GM04504 (cell line): ENCODE measurements at regions not wholly inside any gene's neighbourhood (a gene's known extent, or its start where the extent isn't known, plus 50 kb on each side); places are given as distances from the start of the nearest gene placed in this dataset.
"Not testable (repeated sequence)": the region's sequence is repeated elsewhere in the genome, so short reads cannot be mapped to it uniquely, and the experiment has no call there.

Experiments
- DNase-seq: peaks from one replicate; pipeline ENCODE4 v3.0.0-alpha.2; 2012; ENCODE audit warnings: low read depth

DNA sequence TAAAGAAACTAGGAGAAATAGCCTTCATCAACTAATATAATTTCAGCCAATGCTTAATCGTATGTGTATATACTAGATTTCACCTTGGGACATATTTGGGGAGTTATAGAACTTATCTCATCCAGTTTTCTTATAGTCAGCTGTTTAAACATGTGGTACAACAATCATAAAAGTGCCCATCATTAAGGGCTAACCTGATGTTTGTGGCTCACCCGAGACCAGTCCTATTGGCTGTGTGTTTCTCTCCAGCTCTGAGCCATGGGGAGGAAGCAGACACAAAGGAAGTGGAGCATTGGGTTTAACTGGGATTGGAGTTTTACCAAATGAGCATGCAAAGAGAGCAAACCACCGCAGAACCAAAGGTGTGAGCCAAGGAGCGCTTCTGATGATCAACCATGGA, 114.3 kb upstream of the KLF12 start:
- no peak for DNase-seq

DNA sequence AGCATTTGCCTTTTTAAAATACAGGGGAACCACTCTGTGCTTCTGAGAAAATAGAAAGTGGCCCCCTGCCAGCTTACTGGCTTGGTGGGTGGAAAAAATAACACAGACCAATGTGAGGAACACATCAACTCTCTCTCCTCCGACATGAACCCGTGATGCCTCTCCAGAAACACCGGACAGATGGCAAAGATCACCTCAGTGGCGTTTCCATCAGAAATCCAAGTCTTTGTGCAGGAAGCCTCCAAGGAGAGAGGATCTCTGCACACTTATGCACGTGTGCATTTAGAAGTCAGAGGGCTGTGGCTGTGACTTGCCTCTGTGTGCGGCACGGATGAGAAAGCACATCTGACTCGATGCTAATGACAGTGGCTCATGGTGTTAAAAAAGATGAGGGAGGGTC, 112.3 kb upstream of the KLF12 start:
- DNase-seq = no peak

GRCh38 chr13:74243637-74244526, 109.7 kb upstream of the KLF12 start:
- DNase-seq = peak; percentile 36

- not testable (repeated sequence) for DNase-seq
Measured at GRCh38 chr13:74241343-74241742, 107.1 kb upstream of the KLF12 start.

DNA sequence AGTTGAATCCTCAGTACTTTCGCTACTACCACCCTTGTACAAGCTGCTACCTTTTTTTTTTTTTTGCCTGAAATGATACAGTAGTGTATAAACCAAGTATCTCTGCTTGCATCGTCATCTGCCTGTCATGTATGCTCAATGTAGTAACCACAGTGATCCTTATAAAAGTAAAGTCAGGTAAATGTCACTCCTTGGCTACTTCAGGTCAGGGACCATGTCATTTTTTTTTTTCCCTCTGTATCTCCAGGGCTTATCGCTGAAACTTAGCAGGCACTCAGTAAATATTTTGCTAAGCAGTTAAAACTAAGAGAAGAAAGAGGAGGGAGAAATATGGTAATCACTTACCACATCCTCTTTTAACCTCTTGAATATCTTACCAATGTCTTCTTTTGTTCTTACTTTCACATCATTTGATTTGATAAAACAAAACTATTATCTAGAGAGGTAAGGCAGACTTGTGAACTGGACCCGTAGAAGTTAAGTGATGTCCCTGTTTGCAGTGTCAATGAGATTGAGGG, 96.8 kb upstream of the KLF12 start:
- DNase-seq = no peak

DNA sequence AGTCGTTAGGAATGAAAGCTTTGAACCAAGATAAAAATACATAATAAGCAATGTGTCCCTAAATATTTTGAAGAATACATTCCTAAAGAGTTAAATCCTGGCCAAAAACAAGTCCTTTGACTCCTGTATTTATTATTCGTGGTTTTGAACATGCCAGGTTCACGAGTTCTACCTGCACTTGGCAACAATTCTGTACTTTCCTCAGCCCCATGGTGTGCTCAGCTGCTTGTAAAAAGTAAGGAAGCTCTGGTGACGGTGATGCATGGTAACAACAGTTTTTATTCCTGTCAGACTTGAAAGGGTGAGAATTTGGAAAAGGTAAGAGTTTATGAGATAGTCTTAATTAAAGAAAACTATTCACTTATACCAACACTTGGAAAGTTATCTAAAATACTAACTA, 95.0 kb upstream of the KLF12 start:
- DNase-seq = no peak

- no peak for DNase-seq
Measured at GRCh38 chr13:74227476-74228158, 93.4 kb upstream of the KLF12 start.

DNA sequence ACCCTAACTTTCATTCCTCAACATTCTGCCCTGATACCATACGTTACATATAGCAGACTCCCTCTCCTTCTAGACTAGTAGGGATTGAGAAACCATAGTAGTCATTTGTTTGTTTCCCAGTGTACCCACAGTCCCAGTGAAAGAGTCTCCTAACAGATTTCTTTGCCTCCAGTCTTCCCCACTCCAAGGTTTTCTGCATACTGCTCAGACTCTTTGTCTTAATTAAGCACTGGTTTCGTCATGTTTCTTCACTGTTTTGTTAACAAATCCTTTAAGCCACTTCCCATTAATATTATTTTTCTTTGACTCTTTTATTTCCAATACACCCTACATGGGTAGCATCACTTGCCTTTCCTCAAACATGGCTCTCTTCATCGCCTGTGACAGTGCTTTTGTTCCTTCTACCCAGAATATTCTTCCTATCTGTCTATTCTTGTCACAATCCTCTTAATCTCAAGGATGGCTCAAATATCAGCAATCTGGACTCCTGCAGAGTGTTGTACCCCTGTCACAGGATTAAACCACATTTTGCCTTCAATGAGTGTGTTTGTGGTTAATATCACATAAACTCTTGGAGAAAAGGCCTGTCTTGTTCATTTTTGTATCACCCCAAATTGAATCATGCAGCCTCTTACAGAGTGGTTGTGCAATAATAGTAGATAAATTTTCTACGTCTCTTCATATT, 92.7 kb upstream of the KLF12 start:
- no peak for DNase-seq

GRCh38 chr13:74221752-74222151, 87.5 kb upstream of the KLF12 start:
- DNase-seq = no peak

- DNase-seq = no peak
Measured at GRCh38 chr13:74219566-74219965, 85.4 kb upstream of the KLF12 start.

DNA sequence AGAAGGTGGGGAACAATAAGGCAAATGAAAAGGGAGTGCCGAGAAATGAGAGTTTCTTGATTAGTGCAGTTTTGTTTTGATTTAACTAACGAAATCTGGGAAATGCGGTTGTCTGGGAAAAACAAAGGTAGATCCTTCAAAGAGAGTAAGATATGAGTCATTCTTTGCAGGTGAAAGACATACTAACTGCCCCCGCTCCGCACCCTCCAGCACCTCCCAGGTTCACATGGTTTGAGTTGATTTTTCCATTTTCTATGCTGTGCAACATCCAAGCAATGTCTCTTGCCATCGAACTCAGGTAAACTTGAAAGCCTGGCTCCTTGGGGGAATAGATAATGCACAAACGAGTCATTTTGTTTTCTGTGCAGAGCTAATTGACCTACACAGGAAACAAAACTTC, 84.1 kb upstream of the KLF12 start:
- DNase-seq = no peak

- no peak for DNase-seq
Measured at GRCh38 chr13:74217811-74218210, 83.6 kb upstream of the KLF12 start.

GRCh38 chr13:74215420-74215819, 81.2 kb upstream of the KLF12 start:
- DNase-seq = no peak

GRCh38 chr13:74214321-74214720, 80.1 kb upstream of the KLF12 start:
- no peak for DNase-seq

DNA sequence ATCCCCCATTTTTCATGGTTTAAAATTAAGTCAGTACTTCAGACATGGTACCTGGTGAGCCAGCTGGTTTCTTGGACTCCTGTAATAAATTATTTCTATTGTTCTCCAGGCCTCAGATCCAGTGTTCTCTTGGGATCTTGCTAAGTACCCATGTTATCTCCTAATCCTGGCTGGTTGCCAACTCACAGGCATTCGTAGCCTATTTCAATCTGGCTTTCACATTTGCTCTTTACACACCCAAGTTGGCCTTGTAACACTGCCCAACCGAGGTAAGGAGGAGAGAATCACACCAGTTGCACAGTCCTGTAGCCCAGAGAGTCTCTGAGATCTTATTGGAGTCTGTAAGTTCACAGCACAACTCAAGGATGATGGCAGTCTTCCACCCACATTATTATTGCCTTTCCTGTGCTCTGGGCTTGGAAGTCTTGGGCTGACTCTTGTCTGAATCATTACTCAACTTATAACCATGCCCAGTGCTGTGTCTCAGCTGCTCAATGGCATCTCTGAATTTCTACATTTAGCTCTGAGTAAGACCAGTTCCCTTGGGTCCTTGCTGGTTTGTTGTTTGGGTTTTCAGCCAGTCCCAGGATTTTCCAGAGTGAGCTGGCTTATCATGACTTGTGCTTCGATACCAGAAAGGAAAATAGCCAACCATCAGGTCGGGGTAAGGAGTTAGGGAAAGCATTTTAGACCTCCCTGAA, 76.6 kb upstream of the KLF12 start:
- DNase-seq = peak; percentile 93

DNA sequence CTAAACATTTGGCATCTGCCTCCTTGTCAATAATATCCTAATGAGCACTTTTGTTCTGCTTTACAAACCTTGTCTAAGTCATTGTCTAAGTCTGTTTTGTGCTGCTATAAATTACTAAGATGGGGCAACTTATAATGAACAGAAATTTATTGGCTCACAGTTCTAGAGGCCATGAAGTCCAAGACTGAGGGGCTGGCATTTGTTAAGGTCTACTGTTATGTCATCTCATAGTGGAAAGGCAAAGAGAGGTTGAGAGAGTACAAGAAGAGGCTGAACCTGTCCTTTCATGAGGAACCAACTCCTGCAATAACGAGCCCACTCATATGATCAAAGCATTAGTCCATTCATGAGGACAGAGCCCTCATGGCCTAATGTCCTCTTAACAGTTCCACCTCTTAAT, 72.7 kb upstream of the KLF12 start:
- DNase-seq = no peak

- peak; percentile 56 for DNase-seq
Measured at GRCh38 chr13:74206061-74206561, 71.9 kb upstream of the KLF12 start.

DNA sequence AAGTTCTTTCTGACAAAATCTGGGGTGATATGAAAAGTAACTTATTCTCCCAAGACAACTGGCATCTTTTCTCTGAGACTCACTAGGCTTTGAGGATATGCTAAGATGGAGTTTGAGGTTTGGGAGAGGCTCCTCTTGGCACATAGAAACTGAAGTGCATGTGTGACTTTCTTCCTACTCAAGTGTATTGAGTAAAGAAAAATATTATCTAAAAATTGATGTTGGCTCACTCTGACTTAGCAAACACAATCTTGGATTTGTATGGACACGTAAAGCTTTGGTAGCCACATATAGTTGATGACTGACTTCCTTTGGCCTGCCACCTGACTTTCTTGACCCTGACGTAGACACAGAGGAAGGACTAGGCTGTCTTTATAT, 71.1 kb upstream of the KLF12 start:
- DNase-seq = no peak

DNA sequence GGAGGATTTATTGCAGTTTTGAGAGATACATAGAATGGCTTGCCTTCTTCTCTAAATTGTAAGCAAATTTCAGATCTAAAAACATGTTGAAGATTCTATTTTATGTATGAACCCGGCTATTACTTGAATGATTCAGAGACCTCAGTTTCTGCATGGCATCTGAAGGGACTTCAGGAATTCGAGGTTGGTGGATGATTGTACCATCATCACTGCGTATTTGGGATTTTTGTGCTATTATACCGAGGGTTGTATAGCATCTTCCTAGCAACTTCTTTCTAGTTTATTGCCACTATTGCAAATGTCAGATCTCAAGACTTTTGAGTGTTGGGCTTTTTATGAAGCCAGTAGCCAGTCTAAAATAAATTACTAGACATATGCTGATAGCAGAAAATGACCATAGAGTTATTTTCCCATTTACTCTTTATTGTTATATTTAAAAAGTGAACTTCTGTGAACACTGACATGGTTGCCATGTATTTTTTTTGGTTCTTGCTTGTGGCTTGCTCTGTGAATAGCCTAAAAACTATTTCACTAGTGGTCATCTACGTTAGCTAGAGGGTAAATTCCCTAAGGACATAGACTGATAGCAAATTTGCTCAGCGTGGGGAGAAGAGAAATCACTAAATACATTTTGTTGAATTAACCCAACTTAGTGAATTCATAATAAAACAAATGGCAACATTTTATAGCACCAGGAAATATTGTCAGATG, 70.6 kb upstream of the KLF12 start:
- no peak for DNase-seq

- no peak for DNase-seq
Measured at GRCh38 chr13:74203576-74203975, 69.4 kb upstream of the KLF12 start.

DNA sequence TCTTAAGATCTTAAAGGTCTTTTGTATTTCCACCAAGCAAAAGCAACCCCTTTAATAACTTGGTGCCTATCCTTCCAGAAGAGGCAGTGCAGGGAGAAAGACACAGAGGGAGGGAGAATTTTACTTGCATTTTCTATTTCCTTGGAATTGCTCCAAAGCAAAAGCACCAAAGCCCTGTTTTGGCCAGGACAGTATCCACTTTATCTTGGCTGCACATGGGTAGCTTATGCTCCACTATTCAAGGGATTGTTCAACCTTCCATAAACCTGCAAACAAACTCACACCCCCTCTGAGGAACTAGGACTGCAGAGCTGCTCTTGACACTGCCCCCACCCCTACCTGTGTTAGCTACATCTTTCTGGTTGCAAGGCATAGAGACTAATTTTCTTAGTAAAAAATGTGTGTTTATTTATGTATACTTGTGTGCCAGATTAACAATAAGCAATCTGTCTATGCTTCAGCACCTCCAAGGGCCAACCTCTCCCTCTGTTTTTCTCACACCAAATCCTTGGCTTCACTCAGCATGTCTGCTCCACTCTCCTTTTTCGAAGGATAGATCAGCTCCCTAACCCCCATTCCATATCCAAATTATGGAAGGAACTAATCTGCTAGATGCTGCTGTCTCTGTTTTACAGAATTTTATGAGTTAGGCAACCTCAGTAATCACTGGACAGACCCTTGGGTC, 68.1 kb upstream of the KLF12 start:
- no peak for DNase-seq
